Esophagus muscularis mucosa (tissue), 3 donors: ENCODE measurements at regions not wholly inside any gene's neighbourhood (a gene's known extent, or its start where the extent isn't known, plus 50 kb on each side); places are given as distances from the start of the nearest gene placed in this dataset.

Experiments used
- CTCF ChIP-seq, 3 experiments: fragments of 200-600 bp in 2 of 3; fragments of 450-650 bp in 1 of 3; sonication (generic) in 2 of 3; IDR thresholded peaks; one replicate each; pipeline ENCODE4 v1.5.1; 2017 to 2019; ENCODE audit warnings: antibody characterized with exemption in 3 of 3, mild to moderate bottlenecking in 2 of 3, moderate library complexity in 1 of 3
- POLR2A ChIP-seq: fragments of 450-650 bp; IDR thresholded peaks from one replicate; pipeline ENCODE4 v1.6.1; 2017; ENCODE audit warnings: antibody characterized with exemption, moderate library complexity, mild to moderate bottlenecking, low read depth
- POLR2AphosphoS5 ChIP-seq, 2 donors: sonication (generic); formaldehyde crosslinking; IDR thresholded peaks; one replicate each; pipeline ENCODE4 v1.6.1; 2017; ENCODE audit warnings: antibody characterized with exemption in 2 of 2

GRCh38 chr3:163048881-163049280 lies 1552.3 kb downstream of the OTOL1 start:
- TF ChIP-seq CTCF (IDR thresholded peaks at IDR 0.05) (no peak), POLR2A (no peak), POLR2AphosphoS5 (IDR thresholded peaks at IDR 0.05) (no peak)
